DND-41 (cell line): ENCODE measurements at regions not wholly inside any gene's neighbourhood (a gene's known extent, or its start where the extent isn't known, plus 50 kb on each side); places are given as distances from the start of the nearest gene placed in this dataset.

ENCODE experiments used
- ATAC-seq: fragments of 200-7000 bp; cut with Tn5 transposase; 3 replicates; pipeline ENCODE4 v1.9.1; 2021; ENCODE audit warnings: low read depth; ENCODE audit not compliant: insufficient read depth
- DNase-seq: peaks from one replicate; pipeline ENCODE4 v3.0.0-alpha.2; 2020
- H2AFZ ChIP-seq: 2 replicates; pipeline ENCODE4 v1.6.0; 2012; ENCODE audit warnings: low read depth, low read length
- H3K27ac ChIP-seq: 2 replicates; pipeline ENCODE4 v1.5.1; 2012; ENCODE audit warnings: low read length, inconsistent platforms
- H3K27me3 ChIP-seq: fragments of 200-600 bp; sonication (generic); 2 replicates; pipeline ENCODE4 v1.6.0; 2012; ENCODE audit warnings: low read length, mild to moderate bottlenecking, inconsistent platforms; ENCODE audit not compliant: insufficient read depth, poor library complexity
- H3K36me3 ChIP-seq: 2 replicates; pipeline ENCODE4 v1.5.1; 2012; ENCODE audit warnings: low read length, inconsistent platforms; ENCODE audit not compliant: insufficient read depth
- H3K4me1 ChIP-seq: 2 replicates; pipeline ENCODE4 v1.5.1; 2012; ENCODE audit warnings: mild to moderate bottlenecking, low read length; ENCODE audit not compliant: insufficient read depth
- H3K4me2 ChIP-seq: 2 replicates; pipeline ENCODE4 v1.6.0; 2012; ENCODE audit warnings: mild to moderate bottlenecking, moderate library complexity, low read length, inconsistent platforms; ENCODE audit not compliant: insufficient read depth
- H3K4me3 ChIP-seq, 2 experiments: fragments of 200-600 bp in 1 of 2; shearing (Covaris generic) in 1 of 2; 2 replicates each; pipeline ENCODE4 v1.5.1; 2012 to 2016; ENCODE audit warnings: inconsistent platforms in 2 of 2, low read length in 2 of 2, mild to moderate bottlenecking in 2 of 2, low read depth in 1 of 2, moderate library complexity in 1 of 2
- H3K79me2 ChIP-seq: 2 replicates; pipeline ENCODE4 v1.6.0; 2012; ENCODE audit warnings: low read length, inconsistent platforms; ENCODE audit not compliant: insufficient read depth
- H3K9ac ChIP-seq: 2 replicates; pipeline ENCODE4 v1.6.0; 2012; ENCODE audit warnings: low read depth, mild to moderate bottlenecking, inconsistent platforms, low read length, moderate library complexity
- H3K9me3 ChIP-seq: 2 replicates; pipeline ENCODE4 v1.5.1; 2012; ENCODE audit warnings: low read length, moderate library complexity, mild to moderate bottlenecking, inconsistent platforms; ENCODE audit not compliant: insufficient read depth, severe bottlenecking
- H4K20me1 ChIP-seq: 2 replicates; pipeline ENCODE4 v1.6.0; 2012; ENCODE audit warnings: low read length; ENCODE audit not compliant: insufficient read depth
- EZH2 ChIP-seq: IDR thresholded peaks from 3 replicates; pipeline ENCODE4 v1.6.1; 2012; ENCODE audit warnings: borderline replicate concordance, low read depth, mild to moderate bottlenecking, moderate library complexity, low read length, inconsistent platforms; ENCODE audit not compliant: severe bottlenecking
- TF ChIP-seq, protein P1 (sequence below): IDR thresholded peaks from 2 replicates; pipeline ENCODE4 v1.5.1; 2012; ENCODE audit warnings: borderline replicate concordance, low read length, moderate library complexity, mild to moderate bottlenecking; ENCODE audit not compliant: poor library complexity, severe bottlenecking; ENCODE audit errors: extremely low read depth

GRCh38 chr3:124092811-124093210 is 100.9 kb upstream of the ROPN1 start:
- H3K9me3 ChIP-seq: no peaks in the 10 kb centered on the region
- H3K79me2 ChIP-seq: no peaks in the 10 kb centered on the region
- ATAC-seq (no peak), DNase-seq (no peak)
- no peaks in the 10 kb centered on the region for H3K36me3 ChIP-seq
- no peak overlapping the region for H2AFZ ChIP-seq
- H3K4me1 ChIP-seq: no peaks in the 10 kb centered on the region
- H3K27me3 ChIP-seq: peaks cover 10% of the 10 kb centered on the region
- no peaks in the 10 kb centered on the region for H4K20me1 ChIP-seq
- H3K9ac ChIP-seq: no peak overlapping the region
- no peak overlapping the region for H3K27ac ChIP-seq
- no peak overlapping the region for H3K4me2 ChIP-seq
- no peak overlapping the region for H3K4me3 ChIP-seq
- TF ChIP-seq EZH2: no peak
- TF ChIP-seq, protein P1, sequence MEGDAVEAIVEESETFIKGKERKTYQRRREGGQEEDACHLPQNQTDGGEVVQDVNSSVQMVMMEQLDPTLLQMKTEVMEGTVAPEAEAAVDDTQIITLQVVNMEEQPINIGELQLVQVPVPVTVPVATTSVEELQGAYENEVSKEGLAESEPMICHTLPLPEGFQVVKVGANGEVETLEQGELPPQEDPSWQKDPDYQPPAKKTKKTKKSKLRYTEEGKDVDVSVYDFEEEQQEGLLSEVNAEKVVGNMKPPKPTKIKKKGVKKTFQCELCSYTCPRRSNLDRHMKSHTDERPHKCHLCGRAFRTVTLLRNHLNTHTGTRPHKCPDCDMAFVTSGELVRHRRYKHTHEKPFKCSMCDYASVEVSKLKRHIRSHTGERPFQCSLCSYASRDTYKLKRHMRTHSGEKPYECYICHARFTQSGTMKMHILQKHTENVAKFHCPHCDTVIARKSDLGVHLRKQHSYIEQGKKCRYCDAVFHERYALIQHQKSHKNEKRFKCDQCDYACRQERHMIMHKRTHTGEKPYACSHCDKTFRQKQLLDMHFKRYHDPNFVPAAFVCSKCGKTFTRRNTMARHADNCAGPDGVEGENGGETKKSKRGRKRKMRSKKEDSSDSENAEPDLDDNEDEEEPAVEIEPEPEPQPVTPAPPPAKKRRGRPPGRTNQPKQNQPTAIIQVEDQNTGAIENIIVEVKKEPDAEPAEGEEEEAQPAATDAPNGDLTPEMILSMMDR: no peak

GRCh38 chr3:124094496-124094895 is 102.6 kb upstream of the ROPN1 start:
- TF ChIP-seq, protein P1: no peak
- TF ChIP-seq EZH2: no peak
- DNase-seq (no peak), ATAC-seq (no peak)
- H3K9ac ChIP-seq: no peak overlapping the region
- H3K4me3 ChIP-seq: no peak overlapping the region
- H3K4me1 ChIP-seq: no peaks in the 10 kb centered on the region
- no peak overlapping the region for H3K27ac ChIP-seq
- H3K4me2 ChIP-seq: no peak overlapping the region
- no peaks in the 10 kb centered on the region for H3K79me2 ChIP-seq
- no peaks in the 10 kb centered on the region for H4K20me1 ChIP-seq
- H3K36me3 ChIP-seq: no peaks in the 10 kb centered on the region
- H2AFZ ChIP-seq: no peak overlapping the region
- no peaks in the 10 kb centered on the region for H3K9me3 ChIP-seq
- peaks cover 10% of the 10 kb centered on the region for H3K27me3 ChIP-seq

DNA sequence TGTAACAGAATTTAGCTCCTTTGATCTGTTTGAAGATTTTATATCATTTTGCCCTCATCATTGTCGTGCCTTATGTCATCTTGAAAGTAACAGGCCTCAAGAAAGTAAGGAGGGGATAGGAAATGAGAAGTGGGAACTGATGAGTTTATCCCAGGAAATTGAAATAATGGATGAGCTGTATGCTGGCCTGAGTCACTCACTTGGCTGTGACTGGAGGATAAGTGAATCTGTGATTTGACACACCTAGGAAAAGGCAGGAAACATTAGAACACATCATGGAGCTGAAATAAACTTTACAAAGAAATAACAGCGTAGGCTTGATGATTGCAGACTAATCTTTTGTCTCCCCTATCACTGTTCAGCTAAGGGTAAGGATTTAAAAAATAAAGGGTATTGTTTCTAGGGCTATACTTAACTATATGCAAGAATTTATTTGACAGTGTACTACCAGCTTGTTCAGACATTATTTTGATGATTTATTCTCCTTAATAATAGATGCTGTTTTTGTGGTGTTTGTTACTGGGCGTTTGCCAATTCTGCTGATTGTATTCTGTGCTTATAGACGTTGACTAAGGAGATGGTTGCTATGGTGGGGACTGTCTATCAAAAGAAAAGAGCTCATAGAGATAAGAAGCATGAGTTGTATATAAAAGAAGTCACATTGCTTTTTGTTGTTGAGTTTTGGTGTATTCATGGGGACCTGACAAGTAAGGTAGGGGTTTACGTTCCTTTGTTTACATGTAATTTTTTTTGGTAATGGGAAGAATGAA is 105.6 kb upstream of the ROPN1 start:
- Histone ChIP-seq H4K20me1 (no peaks in the 10 kb centered on the region), H3K79me2 (no peaks in the 10 kb centered on the region), H2AFZ (no peak overlapping the region), H3K9me3 (no peaks in the 10 kb centered on the region), H3K27ac (no peak overlapping the region), H3K4me3 (no peak overlapping the region), H3K4me1 (no peaks in the 10 kb centered on the region), H3K27me3 (peaks cover 13% of the 10 kb centered on the region), H3K36me3 (no peaks in the 10 kb centered on the region), H3K4me2 (no peak overlapping the region), H3K9ac (no peak overlapping the region)
- TF ChIP-seq, protein P1: no peak
- no peak for TF ChIP-seq EZH2
- DNase-seq: no peak
- no peak for ATAC-seq
